ENCODE measurements at regions not wholly inside any gene's neighbourhood (a gene's known extent, or its start where the extent isn't known, plus 50 kb on each side); places are given as distances from the start of the nearest gene placed in this dataset.

- no peak for TF ChIP-seq CTCF (IDR thresholded peaks at IDR 0.05; ENCODE audit: low read depth, low read length, poor library complexity, severe bottlenecking)
- no peak for TF ChIP-seq EZH2phosphoT487 (IDR thresholded peaks at IDR 0.05; ENCODE audit: borderline replicate concordance, low read length)
These were observed 214.7 kb downstream of the OR4C45 start for GRCh38 chr11:50247309-50247874.
